H9 (cell line): ENCODE measurements at regions not wholly inside any gene's neighbourhood (a gene's known extent, or its start where the extent isn't known, plus 50 kb on each side); places are given as distances from the start of the nearest gene placed in this dataset.

Experiments
- DNase-seq: peaks from one replicate; pipeline ENCODE4 v3.0.0-alpha.2; 2017
- H2AFZ ChIP-seq: one replicate; pipeline ENCODE4 v1.6.1; 2013; ENCODE audit warnings: mild to moderate bottlenecking, low read length, control low read depth, moderate library complexity
- H2AK5ac ChIP-seq: 2 replicates; pipeline ENCODE4 v1.6.1; 2013; ENCODE audit warnings: low read length, control low read depth, mixed read lengths; ENCODE audit not compliant: insufficient read length
- H2BK120ac ChIP-seq: one replicate; pipeline ENCODE4 v1.6.1; 2013; ENCODE audit warnings: low read depth, mild to moderate bottlenecking, low read length, control low read depth, inconsistent platforms; ENCODE audit not compliant: poor library complexity, severe bottlenecking
- H2BK12ac ChIP-seq: 2 replicates; pipeline ENCODE4 v1.6.1; 2013; ENCODE audit warnings: low read length, control low read depth, mixed read lengths, low read depth; ENCODE audit not compliant: insufficient read length
- H2BK15ac ChIP-seq: 2 replicates; pipeline ENCODE4 v1.6.1; 2013; ENCODE audit warnings: low read depth, low read length, control low read depth
- H2BK20ac ChIP-seq: one replicate; pipeline ENCODE4 v1.6.1; 2013; ENCODE audit warnings: low read depth, mild to moderate bottlenecking, low read length, control low read depth, inconsistent platforms; ENCODE audit not compliant: poor library complexity, severe bottlenecking
- H2BK5ac ChIP-seq: 2 replicates; pipeline ENCODE4 v1.6.1; 2013; ENCODE audit warnings: low read length, control low read depth, mixed read lengths; ENCODE audit not compliant: insufficient read length
- H3K14ac ChIP-seq: 2 replicates; pipeline ENCODE4 v1.6.1; 2013; ENCODE audit warnings: low read length, control low read depth; ENCODE audit not compliant: insufficient read depth
- H3K18ac ChIP-seq: 2 replicates; pipeline ENCODE4 v1.6.1; 2013; ENCODE audit warnings: low read depth, mild to moderate bottlenecking, mixed read lengths, low read length, control low read depth; ENCODE audit not compliant: insufficient read length
- H3K23ac ChIP-seq: 2 replicates; pipeline ENCODE4 v1.6.1; 2013; ENCODE audit warnings: low read length, control low read depth, mixed read lengths, low read depth; ENCODE audit not compliant: insufficient read length
- H3K23me2 ChIP-seq: 2 replicates; pipeline ENCODE4 v1.6.1; 2013; ENCODE audit warnings: low read depth, mild to moderate bottlenecking, mixed read lengths, low read length, control low read depth; ENCODE audit not compliant: insufficient read length, poor library complexity, severe bottlenecking
- H3K27ac ChIP-seq: 2 replicates; pipeline ENCODE4 v1.5.1; 2013; ENCODE audit warnings: low read length, control low read depth, mixed read lengths, low read depth; ENCODE audit not compliant: insufficient read length
- H3K27me3 ChIP-seq: 2 replicates; pipeline ENCODE4 v1.6.1; 2013; ENCODE audit warnings: low read length, control low read depth, inconsistent platforms; ENCODE audit not compliant: insufficient read depth
- H3K4ac ChIP-seq: 2 replicates; pipeline ENCODE4 v1.6.1; 2013; ENCODE audit warnings: low read depth, mild to moderate bottlenecking, control low read depth, inconsistent platforms, low read length, moderate library complexity
- H3K4me1 ChIP-seq: 2 replicates; pipeline ENCODE4 v1.6.1; 2013; ENCODE audit warnings: low read length, control low read depth, inconsistent platforms; ENCODE audit not compliant: insufficient read depth
- H3K4me2 ChIP-seq: 2 replicates; pipeline ENCODE4 v1.6.1; 2013; ENCODE audit warnings: low read length, control low read depth, mixed read lengths; ENCODE audit not compliant: insufficient read length, insufficient read depth
- H3K56ac ChIP-seq: 2 replicates; pipeline ENCODE4 v1.6.1; 2013; ENCODE audit warnings: low read depth, mild to moderate bottlenecking, mixed read lengths, low read length, control low read depth; ENCODE audit not compliant: insufficient read length
- H3K79me1 ChIP-seq: 2 replicates; pipeline ENCODE4 v1.6.1; 2013; ENCODE audit warnings: low read depth, mild to moderate bottlenecking, moderate library complexity, low read length, control low read depth, inconsistent platforms; ENCODE audit not compliant: insufficient read depth, poor library complexity, severe bottlenecking
- H3K79me2 ChIP-seq: 2 replicates; pipeline ENCODE4 v1.6.1; 2013; ENCODE audit warnings: low read length, control low read depth, inconsistent platforms; ENCODE audit not compliant: insufficient read depth
- H3K9ac ChIP-seq: 2 replicates; pipeline ENCODE4 v1.6.1; 2013; ENCODE audit warnings: low read length, control low read depth, mixed read lengths; ENCODE audit not compliant: insufficient read length; ENCODE audit errors: extremely low read depth
- H3K9me3 ChIP-seq: one replicate; pipeline ENCODE4 v1.6.1; 2013; ENCODE audit warnings: low read depth, low read length, inconsistent platforms; ENCODE audit not compliant: control insufficient read depth
- H3T11ph ChIP-seq: one replicate; pipeline ENCODE4 v1.6.1; 2013; ENCODE audit warnings: mild to moderate bottlenecking, low read length, control low read depth, inconsistent platforms
- H4K20me1 ChIP-seq: one replicate; pipeline ENCODE4 v1.6.1; 2013; ENCODE audit not compliant: control insufficient read depth, insufficient read length, insufficient read depth
- H4K5ac ChIP-seq: 2 replicates; pipeline ENCODE4 v1.6.1; 2013; ENCODE audit warnings: low read depth, mild to moderate bottlenecking, mixed read lengths, low read length, control low read depth; ENCODE audit not compliant: insufficient read length
- H4K8ac ChIP-seq: replicated peaks from 2 replicates; pipeline ENCODE4 v1.6.1; 2013; ENCODE audit warnings: low read length, control low read depth, mixed read lengths, low read depth; ENCODE audit not compliant: insufficient read length
- H4K91ac ChIP-seq: 2 replicates; pipeline ENCODE4 v1.6.1; 2013; ENCODE audit warnings: low read depth, mild to moderate bottlenecking, moderate library complexity, mixed read lengths, low read length, control low read depth; ENCODE audit not compliant: insufficient read length
- H3K27ac Mint-ChIP-seq, 3 experiments: 2 replicates in 2 of 3; 3 replicates in 1 of 3; pipeline ENCODE4 v1.8.0; 2020 to 2021; ENCODE audit warnings: mixed read lengths in 3 of 3, mild to moderate bottlenecking in 1 of 3, moderate library complexity in 1 of 3
- H3K27me3 Mint-ChIP-seq: 2 replicates; pipeline ENCODE4 v1.8.0; 2021; ENCODE audit warnings: low read depth, mild to moderate bottlenecking, moderate library complexity, mixed read lengths
- H3K36me3 Mint-ChIP-seq, 3 experiments: 2 replicates in 2 of 3; 3 replicates in 1 of 3; pipeline ENCODE4 v1.8.0; 2020 to 2021; ENCODE audit warnings: low read depth in 3 of 3, mixed read lengths in 3 of 3; ENCODE audit not compliant: insufficient read depth in 1 of 3
- H3K4me1 Mint-ChIP-seq, 2 experiments: 2 replicates each; pipeline ENCODE4 v1.8.0; 2020; ENCODE audit warnings: mixed read lengths in 2 of 2
- H3K4me3 Mint-ChIP-seq, 2 experiments: 2 replicates in 1 of 2; 3 replicates in 1 of 2; pipeline ENCODE4 v1.8.0; 2020 to 2021; ENCODE audit warnings: mild to moderate bottlenecking in 2 of 2, mixed read lengths in 2 of 2, moderate library complexity in 1 of 2
- H3K9me3 Mint-ChIP-seq, 2 experiments: 2 replicates in 1 of 2; 3 replicates in 1 of 2; pipeline ENCODE4 v1.8.0; 2020; ENCODE audit warnings: mild to moderate bottlenecking in 2 of 2, mixed read lengths in 2 of 2, moderate library complexity in 1 of 2
- CTCF ChIP-seq: fragments of 200-600 bp; sonication (generic); conservative IDR thresholded peaks from 3 replicates; pipeline ENCODE4 v1.8.0; 2021; ENCODE audit warnings: antibody characterized with exemption, mild to moderate bottlenecking
- WGBS: extraction: QIAGEN DNeasy Blood & Tissue Kit; methylation state at CpG from one replicate; pipeline ENCODE4 v1.1.7; 2013; ENCODE audit warnings: missing lambda C conversion rate, low lambda C conversion rate, mixed read lengths; ENCODE audit not compliant: insufficient read length; ENCODE audit errors: extremely low coverage; 5-methylcytosine and 5-hydroxymethylcytosine counted together

GRCh38 chr2:239557516-239557915 lies 156.7 kb upstream of the HDAC4 start:
- H2BK15ac ChIP-seq: no peak overlapping the region
- no peak overlapping the region for H2BK20ac ChIP-seq
- Mint-ChIP-seq H3K4me1 (no peaks in the 10 kb centered on the region), H3K36me3 (no peaks in the 10 kb centered on the region), H3K27ac (no peak overlapping the region), H3K27me3 (peaks cover 18% of the 10 kb centered on the region), H3K9me3 (no peaks in the 10 kb centered on the region; a peak in 1 of 5 replicates), H3K4me3 (no peak overlapping the region)
- DNase-seq: no peak
- H2AFZ ChIP-seq: no peak overlapping the region
- no peaks in the 10 kb centered on the region for H3K4me1 ChIP-seq
- no peak overlapping the region for H3K4ac ChIP-seq
- H3K23ac ChIP-seq: no peak overlapping the region
- no peaks in the 10 kb centered on the region for H4K20me1 ChIP-seq
- no peak overlapping the region for H3K4me2 ChIP-seq
- H3K27me3 ChIP-seq: no peaks in the 10 kb centered on the region; the same call in 1 of the 2 replicates
- H3K27ac ChIP-seq: no peak overlapping the region
- no peak overlapping the region for H3T11ph ChIP-seq
- no peak overlapping the region for H3K18ac ChIP-seq
- H4K91ac ChIP-seq: no peak overlapping the region
- no peaks in the 10 kb centered on the region for H3K79me1 ChIP-seq
- H3K23me2 ChIP-seq: no peaks in the 10 kb centered on the region
- no peak overlapping the region for H2BK5ac ChIP-seq
- H3K79me2 ChIP-seq: no peaks in the 10 kb centered on the region
- H2AK5ac ChIP-seq: no peak overlapping the region
- H2BK120ac ChIP-seq: no peak overlapping the region
- no peak overlapping the region for H4K8ac ChIP-seq
- H4K5ac ChIP-seq: no peak overlapping the region
- H3K14ac ChIP-seq: no peak overlapping the region
- WGBS: no CpG with 5 or more reads among the region's 5 CpGs
- H3K9me3 ChIP-seq: no peaks in the 10 kb centered on the region
- H3K9ac ChIP-seq: no peak overlapping the region
- H2BK12ac ChIP-seq: no peak overlapping the region
- no peak overlapping the region for H3K56ac ChIP-seq
- TF ChIP-seq CTCF: no peak
